Iris pigment epithelial cell (primary cell): ENCODE measurements at regions not wholly inside any gene's neighbourhood (a gene's known extent, or its start where the extent isn't known, plus 50 kb on each side); places are given as distances from the start of the nearest gene placed in this dataset.
A peak's percentile ranks its signal among the peaks of the same experiment; 100 is the strongest.
"Not testable (repeated sequence)": the region's sequence is repeated elsewhere in the genome, so short reads cannot be mapped to it uniquely, and the experiment has no call there.

Experiments
- DNase-seq: peaks from one replicate; pipeline ENCODE4 v3.0.0-alpha.2; 2011; ENCODE audit warnings: low read depth

- DNase-seq, result peak; percentile 22
Measured at GRCh38 chr3:104385421-104385820, 981.3 kb upstream of the ALCAM start.

GRCh38 chr3:104388619-104389018 lies 978.1 kb upstream of the ALCAM start:
- peak; percentile 59 for DNase-seq

- no peak for DNase-seq
Measured at GRCh38 chr3:104392327-104392726, 974.4 kb upstream of the ALCAM start.

GRCh38 chr3:104396974-104397669 lies 969.6 kb upstream of the ALCAM start:
- peak; percentile 37 for DNase-seq

GRCh38 chr3:104397713-104398112 lies 969.0 kb upstream of the ALCAM start:
- DNase-seq, result no peak

GRCh38 chr3:104402902-104403301 lies 963.8 kb upstream of the ALCAM start:
- DNase-seq, result no peak

GRCh38 chr3:104411757-104412156 lies 955.0 kb upstream of the ALCAM start:
- DNase-seq, result no peak

- no peak for DNase-seq
Measured at GRCh38 chr3:104412608-104413580, 953.8 kb upstream of the ALCAM start.

- no peak for DNase-seq
Measured at GRCh38 chr3:104428337-104428925, 938.3 kb upstream of the ALCAM start.

- DNase-seq, result no peak
Measured at GRCh38 chr3:104429727-104430126, 937.0 kb upstream of the ALCAM start.

GRCh38 chr3:104436506-104436905 lies 930.2 kb upstream of the ALCAM start:
- peak; percentile 3 for DNase-seq

GRCh38 chr3:104437131-104437750 lies 929.5 kb upstream of the ALCAM start:
- peak; percentile 83 for DNase-seq

- peak; percentile 54 for DNase-seq
Measured at GRCh38 chr3:104437891-104438290, 928.8 kb upstream of the ALCAM start.

- DNase-seq, result no peak
Measured at GRCh38 chr3:104438706-104439105, 928.0 kb upstream of the ALCAM start.

- not testable (repeated sequence) for DNase-seq
Measured at GRCh38 chr3:104445252-104445919, 921.3 kb upstream of the ALCAM start.

- no peak for DNase-seq
Measured at GRCh38 chr3:104447681-104448080, 919.0 kb upstream of the ALCAM start.

- no peak for DNase-seq
Measured at GRCh38 chr3:104452697-104453096, 914.0 kb upstream of the ALCAM start.

GRCh38 chr3:104458657-104459056 lies 908.1 kb upstream of the ALCAM start:
- DNase-seq, result no peak

- peak; percentile 62 for DNase-seq
Measured at GRCh38 chr3:104460477-104461406, 906.0 kb upstream of the ALCAM start.

- no peak for DNase-seq
Measured at GRCh38 chr3:104461431-104461830, 905.3 kb upstream of the ALCAM start.

GRCh38 chr3:104472221-104472620 lies 894.5 kb upstream of the ALCAM start:
- DNase-seq, result no peak
